HepG2 (cell line): ENCODE measurements at regions not wholly inside any gene's neighbourhood (a gene's known extent, or its start where the extent isn't known, plus 50 kb on each side); places are given as distances from the start of the nearest gene placed in this dataset.

Experiments
- ATAC-seq: fragments of 200-7000 bp; cut with Tn5 transposase; 3 replicates; pipeline ENCODE4 v1.9.1; 2020; ENCODE audit warnings: mild to moderate bottlenecking, moderate library complexity
- BruUV-seq: library from RNA; stranded (reverse); fragments of 400-500 nt; replicated peaks from 2 replicates; lab custom pipeline; 2021; lab: Mats Ljungman, UMichigan
- CTCF ChIA-PET: fragments of 300-600 bp; formaldehyde crosslinking; extraction: SDS; loops from one replicate; lab custom pipeline; 2021; ENCODE audit warnings: low total read pairs, inconsistent platforms, low intra/inter-chr PET ratio; lab: Yijun Ruan, JAX
- POLR2A ChIA-PET: fragments of 350-600 bp; sonication (Branson Sonifier 250); formaldehyde crosslinking; loops from one replicate; lab custom pipeline; 2020; ENCODE audit warnings: antibody characterized with exemption, inconsistent platforms; lab: Yijun Ruan, JAX
- DNase-seq: peaks from one replicate; pipeline ENCODE4 v3.0.0-alpha.2; 2015; ENCODE audit warnings: low spot score
- FAIRE-seq: peaks from 3 replicates; lab custom pipeline; 2011; peaks lifted over from hg19 to GRCh38; lab: Jason Lieb, UNC
- H2AFZ ChIP-seq: one replicate; pipeline ENCODE4 v1.6.1; 2011; ENCODE audit warnings: low read length, inconsistent platforms
- H3K27ac ChIP-seq: fragments of 300-600 bp; 3 replicates; pipeline ENCODE4 v1.8.0; 2011; ENCODE audit warnings: mixed run types, mild to moderate bottlenecking, mixed read lengths, low read length, inconsistent platforms; ENCODE audit not compliant: insufficient read depth; ENCODE audit errors: extremely low read length
- H3K27me3 ChIP-seq, 2 experiments: fragments of 200-600 bp in 1 of 2; 2 replicates in 1 of 2; 3 replicates in 1 of 2; pipeline versions ENCODE4 v1.6.0 to v1.8.0; 2011; ENCODE audit warnings: low read length in 2 of 2, mild to moderate bottlenecking in 2 of 2, moderate library complexity in 2 of 2, inconsistent platforms in 1 of 2; ENCODE audit not compliant: insufficient read depth in 2 of 2, control insufficient read depth in 1 of 2
- H3K36me3 ChIP-seq, 2 experiments: fragments of 200-600 bp in 1 of 2; replicated peaks in 1 of 2; 2 replicates in 1 of 2; 3 replicates in 1 of 2; pipeline versions ENCODE4 v1.5.1 to v1.8.0; 2011; ENCODE audit warnings: low read length in 2 of 2, inconsistent platforms in 1 of 2; ENCODE audit not compliant: insufficient read depth in 2 of 2, control insufficient read depth in 1 of 2
- H3K4me1 ChIP-seq: 2 replicates; pipeline ENCODE4 v1.5.1; 2012; ENCODE audit warnings: low read length, inconsistent platforms; ENCODE audit not compliant: insufficient read depth
- H3K4me2 ChIP-seq: 2 replicates; pipeline ENCODE4 v1.6.0; 2011; ENCODE audit warnings: low read depth, low read length, inconsistent platforms
- H3K4me3 ChIP-seq, 3 experiments: fragments of 200-600 bp in 1 of 3; sonication (generic), shearing (Covaris generic) in 1 of 3; replicated peaks in 1 of 3; 2 replicates each; pipeline ENCODE4 v1.5.1; 2011 to 2016; ENCODE audit warnings: low read length in 3 of 3, inconsistent platforms in 2 of 3, low read depth in 2 of 3, mild to moderate bottlenecking in 2 of 3, control low read depth in 1 of 3, mixed read lengths in 1 of 3; ENCODE audit not compliant: insufficient read depth in 1 of 3
- H3K79me2 ChIP-seq: one replicate; pipeline ENCODE4 v1.6.1; 2011; ENCODE audit warnings: low read length, inconsistent platforms; ENCODE audit not compliant: insufficient read depth
- H3K9ac ChIP-seq: 2 replicates; pipeline ENCODE4 v1.6.0; 2011; ENCODE audit warnings: mild to moderate bottlenecking, low read depth, low read length, inconsistent platforms; ENCODE audit not compliant: insufficient read depth
- H3K9me3 ChIP-seq: 2 replicates; pipeline ENCODE4 v1.5.1; 2012; ENCODE audit warnings: mild to moderate bottlenecking, low read length
- H4K20me1 ChIP-seq: 2 replicates; pipeline ENCODE4 v1.6.0; 2011; ENCODE audit warnings: inconsistent platforms, mild to moderate bottlenecking, low read length, moderate library complexity; ENCODE audit not compliant: insufficient read depth
- FOXP1 ChIP-seq, 2 experiments: fragments of 450-650 bp in 1 of 2; IDR thresholded peaks; 2 replicates each; pipeline ENCODE4 v1.6.1; 2017 to 2018; ENCODE audit warnings: antibody characterized with exemption in 1 of 2
- GPN1 ChIP-seq: sonication (generic); formaldehyde crosslinking; IDR thresholded peaks from 2 replicates; pipeline ENCODE4 v1.5.1; 2020; ENCODE audit warnings: missing genetic modification reagents, borderline replicate concordance
- ISX ChIP-seq: sonication (generic); formaldehyde crosslinking; conservative IDR thresholded peaks from 2 replicates; pipeline ENCODE4 v1.5.0; 2020; ENCODE audit warnings: missing genetic modification reagents
- TCF7 ChIP-seq: sonication (generic); IDR thresholded peaks from 2 replicates; pipeline ENCODE4 v1.6.1; 2016; ENCODE audit warnings: antibody characterized with exemption, low read depth
- ZNF383 ChIP-seq: sonication (generic); formaldehyde crosslinking; IDR thresholded peaks from 2 replicates; pipeline ENCODE4 v1.4.0; 2020; ENCODE audit warnings: missing genetic modification reagents, mild to moderate bottlenecking, borderline replicate concordance
- ZNF878 ChIP-seq: sonication (generic); formaldehyde crosslinking; IDR thresholded peaks from 2 replicates; pipeline ENCODE4 v1.8.1; 2023; ENCODE audit warnings: mild to moderate bottlenecking, missing genetic modification reagents, moderate library complexity
- WGBS: methylation state at CpG from one replicate; pipeline ENCODE4 v1.1.6; 2017; ENCODE audit warnings: low lambda C conversion rate; 5-methylcytosine and 5-hydroxymethylcytosine counted together
- in situ Hi-C: cut with HindIII; loops from 2 replicates; pipeline ENCODE4 v1.10.0; 2017; ENCODE audit warnings: low pct_unique_long_range_greater_than_20kb; ENCODE audit not compliant: extremely low pct_ligation_motif_present
- intact Hi-C: fragments of 100-400 bp; cut with micrococcal nuclease; formaldehyde crosslinking; loops from one replicate; pipeline ENCODE4 v1.10.0; 2022; ENCODE audit not compliant: unreplicated experiment
- TF ChIP-seq, protein P1 (sequence below): sonication (generic); formaldehyde crosslinking; IDR thresholded peaks from 2 replicates; pipeline ENCODE4 v1.5.0; 2020; ENCODE audit warnings: mild to moderate bottlenecking, missing genetic modification reagents, moderate library complexity

DNA sequence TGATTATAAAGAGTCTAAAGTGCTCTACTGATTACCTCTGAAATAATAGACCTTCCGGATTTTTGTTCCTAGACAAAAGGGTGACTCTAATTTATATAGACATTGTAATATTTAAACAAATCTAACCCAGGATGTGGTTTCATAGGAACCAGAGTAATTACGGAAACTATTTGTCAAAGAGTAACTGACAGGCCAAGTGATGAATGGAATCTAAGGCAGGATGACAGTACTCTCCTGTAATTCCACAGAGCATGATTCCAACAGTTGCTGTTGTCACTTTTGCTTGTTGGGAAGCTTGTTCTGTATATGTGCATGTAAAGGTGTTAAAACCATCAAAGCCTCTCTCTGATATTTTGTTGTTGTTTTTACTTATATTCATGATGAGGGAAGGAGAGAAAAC is 1141.0 kb downstream of the IGSF11 start:
- in situ Hi-C loops (no loop called here), intact Hi-C loops (no loop called here)
- H3K4me2 ChIP-seq, result no peak overlapping the region
- 0% methylated on average over 2 of the region's 2 CpGs for WGBS
- CTCF ChIA-PET, result no interaction called here
- H3K27ac ChIP-seq, result no peak overlapping the region
- H3K4me1 ChIP-seq, result no peaks in the 10 kb centered on the region
- FAIRE-seq (no peak), ATAC-seq (no peak), DNase-seq (no peak)
- TF ChIP-seq ZNF383 (CRISPR knock-in tag) (no peak), ISX (CRISPR knock-in tag) (no peak), TCF7 (no peak), GPN1 (CRISPR knock-in tag) (no peak)
- POLR2A ChIA-PET, result no interaction called here
- H3K9ac ChIP-seq, result no peak overlapping the region
- no peaks in the 10 kb centered on the region for H3K27me3 ChIP-seq
- H3K4me3 ChIP-seq, result no peak overlapping the region
- H3K79me2 ChIP-seq, result no peaks in the 10 kb centered on the region
- no peak overlapping the region for H2AFZ ChIP-seq
- H4K20me1 ChIP-seq, result no peaks in the 10 kb centered on the region
- no peaks in the 10 kb centered on the region for H3K36me3 ChIP-seq
- no peaks in the 10 kb centered on the region for H3K9me3 ChIP-seq
- no TSS peak for BruUV-seq

DNA sequence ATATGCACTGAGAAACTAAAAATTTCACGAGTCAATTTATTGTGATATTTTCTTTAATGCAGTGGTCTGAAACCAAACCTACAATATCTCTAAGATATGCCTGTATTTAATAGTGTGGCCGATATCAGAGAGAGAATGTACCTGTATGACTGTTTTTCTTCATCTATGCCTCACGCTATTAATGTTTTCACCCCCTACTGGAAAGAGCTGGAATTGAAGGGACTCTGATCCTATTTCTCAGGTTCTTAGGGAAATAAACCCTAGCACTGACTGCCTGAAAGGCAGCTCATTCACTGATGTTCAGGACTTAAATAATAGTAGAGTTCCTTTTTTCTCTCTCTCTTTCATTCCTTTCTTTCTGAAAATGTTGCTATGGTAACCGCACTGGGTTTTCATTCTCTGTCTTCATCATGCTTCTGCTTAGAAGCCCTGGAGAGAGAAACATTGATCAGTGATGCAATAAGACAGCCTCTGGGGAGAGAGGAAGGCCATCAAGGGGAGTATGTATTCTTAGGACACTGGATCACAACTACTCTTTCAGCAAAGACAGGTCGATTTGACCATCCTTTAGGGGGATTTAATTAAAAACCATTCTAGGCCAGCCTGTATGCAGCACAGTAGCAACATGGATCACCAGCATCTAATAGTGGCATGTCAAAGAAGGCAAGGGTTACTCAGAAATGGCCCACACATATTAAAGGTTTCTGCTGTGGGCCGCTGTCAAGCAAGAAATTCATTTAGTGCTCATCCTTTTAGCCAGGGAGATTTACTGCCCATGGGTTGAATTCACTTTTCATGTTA is 1135.7 kb downstream of the IGSF11 start:
- H4K20me1 ChIP-seq, result no peaks in the 10 kb centered on the region
- no peaks in the 10 kb centered on the region for H3K4me1 ChIP-seq
- WGBS, result under 1% methylated on average over 6 of the region's 6 CpGs
- TF ChIP-seq FOXP1 (IDR thresholded peaks at IDR 0.05) (no peak), FOXP1 (CRISPR knock-in tag; IDR thresholded peaks at IDR 0.05) (no peak), ZNF878 (no peak)
- TF ChIP-seq, protein P1, sequence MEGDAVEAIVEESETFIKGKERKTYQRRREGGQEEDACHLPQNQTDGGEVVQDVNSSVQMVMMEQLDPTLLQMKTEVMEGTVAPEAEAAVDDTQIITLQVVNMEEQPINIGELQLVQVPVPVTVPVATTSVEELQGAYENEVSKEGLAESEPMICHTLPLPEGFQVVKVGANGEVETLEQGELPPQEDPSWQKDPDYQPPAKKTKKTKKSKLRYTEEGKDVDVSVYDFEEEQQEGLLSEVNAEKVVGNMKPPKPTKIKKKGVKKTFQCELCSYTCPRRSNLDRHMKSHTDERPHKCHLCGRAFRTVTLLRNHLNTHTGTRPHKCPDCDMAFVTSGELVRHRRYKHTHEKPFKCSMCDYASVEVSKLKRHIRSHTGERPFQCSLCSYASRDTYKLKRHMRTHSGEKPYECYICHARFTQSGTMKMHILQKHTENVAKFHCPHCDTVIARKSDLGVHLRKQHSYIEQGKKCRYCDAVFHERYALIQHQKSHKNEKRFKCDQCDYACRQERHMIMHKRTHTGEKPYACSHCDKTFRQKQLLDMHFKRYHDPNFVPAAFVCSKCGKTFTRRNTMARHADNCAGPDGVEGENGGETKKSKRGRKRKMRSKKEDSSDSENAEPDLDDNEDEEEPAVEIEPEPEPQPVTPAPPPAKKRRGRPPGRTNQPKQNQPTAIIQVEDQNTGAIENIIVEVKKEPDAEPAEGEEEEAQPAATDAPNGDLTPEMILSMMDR (CRISPR knock-in tag), result 0 out of 2 replicates have a peak, but pooled peaks have one; percentile 13
- no TSS peak for BruUV-seq
- no peak overlapping the region for H3K27ac ChIP-seq
- no peak overlapping the region for H3K4me2 ChIP-seq
- DNase-seq, result peak; percentile 14
- H3K36me3 ChIP-seq, result no peaks in the 10 kb centered on the region
- CTCF ChIA-PET, result no interaction called here
- H3K9me3 ChIP-seq, result no peaks in the 10 kb centered on the region
- no peaks in the 10 kb centered on the region; a peak in 1 of 5 replicates for H3K27me3 ChIP-seq
- H3K4me3 ChIP-seq, result no peak overlapping the region
- H2AFZ ChIP-seq, result no peak overlapping the region
- POLR2A ChIA-PET, result no interaction called here
- in situ Hi-C loops (no loop called here), intact Hi-C loops (loop anchor here (5.0 kb wide), 1 partner anchor 728 kb away; no protein-coding TSS in a partner anchor)
- ATAC-seq, result peak; percentile 62; the same call in 2 of the 3 replicates
- H3K9ac ChIP-seq, result no peak overlapping the region
- no peak for FAIRE-seq
- no peaks in the 10 kb centered on the region for H3K79me2 ChIP-seq
